Amniotic stem cell (primary cell): ENCODE measurements at regions not wholly inside any gene's neighbourhood (a gene's known extent, or its start where the extent isn't known, plus 50 kb on each side); places are given as distances from the start of the nearest gene placed in this dataset.

Experiments
- DNase-seq: peaks from one replicate; lab custom pipeline; 2025; lab: John Stamatoyannopoulos, UW

DNA sequence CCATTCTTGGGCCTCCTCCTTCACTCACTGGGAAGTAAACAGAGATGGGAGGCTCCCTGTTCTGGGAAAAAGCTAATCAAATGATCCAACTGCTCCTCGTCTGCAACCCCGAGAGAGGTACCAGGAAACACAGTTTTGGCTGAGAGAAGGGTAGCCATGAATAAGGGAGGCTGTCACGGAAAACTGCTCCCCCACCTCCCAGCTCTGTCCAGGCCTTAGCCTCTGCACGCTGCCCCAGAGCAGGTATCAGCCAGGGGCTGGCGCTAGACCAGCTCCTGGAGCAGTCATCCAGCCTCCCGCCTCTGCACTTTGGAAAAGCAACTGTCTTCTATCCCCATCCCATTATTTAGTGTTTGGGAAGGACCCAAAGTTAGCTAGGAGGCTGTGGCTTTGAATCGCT lies 266.1 kb downstream of the NDUFS4 start:
- no peak for DNase-seq

- no peak for DNase-seq
Observed at GRCh38 chr5:53827211-53827651, 266.8 kb downstream of the NDUFS4 start.

DNA sequence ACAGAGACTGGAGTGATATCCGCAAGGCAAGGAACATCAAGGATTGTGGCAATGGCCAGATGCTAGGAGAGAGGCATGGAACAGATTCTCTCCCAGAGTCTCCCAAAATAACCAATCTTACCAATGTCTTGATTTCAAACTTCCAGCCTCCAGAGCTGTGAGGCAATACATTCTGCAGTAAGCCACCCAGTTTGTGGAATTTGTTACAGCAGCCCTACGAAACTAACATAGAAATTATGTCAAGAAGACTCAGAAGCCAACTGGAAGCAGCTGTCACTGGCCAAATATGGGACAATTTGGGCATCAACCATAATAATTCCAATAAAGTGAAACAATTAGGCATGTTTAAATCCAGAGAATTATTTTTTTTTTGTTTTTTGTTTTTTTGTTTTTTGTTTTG lies 271.1 kb downstream of the NDUFS4 start:
- DNase-seq = no peak
